Endothelial cell of umbilical vein (primary cell): ENCODE measurements at regions not wholly inside any gene's neighbourhood (a gene's known extent, or its start where the extent isn't known, plus 50 kb on each side); places are given as distances from the start of the nearest gene placed in this dataset.

Source experiments
- BruUV-seq: library from RNA; stranded (reverse); fragments of 400-500 nt; replicated peaks from 2 replicates; lab custom pipeline; 2021; lab: Mats Ljungman, UMichigan
- CTCF ChIA-PET: fragments of 300-600, 350-600 bp; sonication (Branson Sonifier 250); formaldehyde crosslinking; loops from one replicate; lab custom pipeline; 2021; ENCODE audit warnings: antibody characterized with exemption, inconsistent platforms; lab: Charles Lee
- POLR2A ChIA-PET: fragments of 300-600, 350-600 bp; sonication (Branson Sonifier 250); formaldehyde crosslinking; loops from one replicate; lab custom pipeline; 2021; ENCODE audit warnings: antibody characterized with exemption, inconsistent platforms; lab: Charles Lee
- DNase-seq: peaks from one replicate; pipeline ENCODE4 v3.0.0-alpha.2; 2011; ENCODE audit warnings: low read depth, low spot score
- FAIRE-seq: peaks from 2 replicates; lab custom pipeline; 2011; peaks lifted over from hg19 to GRCh38; lab: Jason Lieb, UNC
- H2AFZ ChIP-seq: 2 replicates; pipeline ENCODE4 v1.6.0; 2012; ENCODE audit warnings: low read depth, low read length, control low read depth, inconsistent platforms
- H3K27ac ChIP-seq: 2 replicates; pipeline ENCODE4 v1.5.1; 2011; ENCODE audit warnings: low read depth, mild to moderate bottlenecking, control low read depth, low read length, moderate library complexity; ENCODE audit not compliant: insufficient read depth
- H3K27me3 ChIP-seq, 2 experiments: 2 replicates each; pipeline versions ENCODE4 v1.6.0 to v1.6.1; 2011; ENCODE audit warnings: low read length in 2 of 2, mixed read lengths in 1 of 2; ENCODE audit not compliant: control insufficient read depth in 2 of 2, insufficient read depth in 2 of 2
- H3K36me3 ChIP-seq, 2 experiments: 2 replicates in 1 of 2; 3 replicates in 1 of 2; pipeline ENCODE4 v1.5.1; 2011; ENCODE audit warnings: low read length in 2 of 2, mild to moderate bottlenecking in 1 of 2, moderate library complexity in 1 of 2; ENCODE audit not compliant: control insufficient read depth in 2 of 2, insufficient read depth in 2 of 2; ENCODE audit errors: extremely low read depth in 1 of 2
- H3K4me1 ChIP-seq: 3 replicates; pipeline ENCODE4 v1.5.1; 2011; ENCODE audit warnings: mild to moderate bottlenecking, low read length; ENCODE audit not compliant: control insufficient read depth, insufficient read depth; ENCODE audit errors: extremely low read depth
- H3K4me2 ChIP-seq: 2 replicates; pipeline ENCODE4 v1.6.1; 2011; ENCODE audit warnings: low read length, control low read depth, mixed read lengths; ENCODE audit not compliant: insufficient read depth
- H3K4me3 ChIP-seq, 3 experiments: fragments of 200-600 bp in 1 of 3; sonication (generic), shearing (Covaris generic) in 1 of 3; replicated peaks in 1 of 3; 2 replicates each; pipeline ENCODE4 v1.5.1; 2011 to 2016; ENCODE audit warnings: control low read depth in 3 of 3, low read length in 3 of 3, mild to moderate bottlenecking in 2 of 3, inconsistent platforms in 1 of 3, low read depth in 1 of 3, moderate library complexity in 1 of 3; ENCODE audit not compliant: insufficient read depth in 1 of 3
- H3K79me2 ChIP-seq: 2 replicates; pipeline ENCODE4 v1.6.0; 2012; ENCODE audit warnings: low read length, inconsistent platforms; ENCODE audit not compliant: control insufficient read depth, insufficient read depth
- H3K9ac ChIP-seq: replicated peaks from 2 replicates; pipeline ENCODE3; 2011; ENCODE audit warnings: low read length, control low read depth; ENCODE audit not compliant: insufficient read depth; ENCODE audit errors: extremely low read depth
- H3K9me1 ChIP-seq: replicated peaks from 3 replicates; pipeline ENCODE4 v1.6.0; 2011; ENCODE audit warnings: mild to moderate bottlenecking, low read length; ENCODE audit not compliant: control insufficient read depth, insufficient read depth; ENCODE audit errors: extremely low read depth
- H3K9me3 ChIP-seq: replicated peaks from 2 replicates; pipeline ENCODE4 v1.5.1; 2012; ENCODE audit warnings: low read length, inconsistent platforms; ENCODE audit not compliant: control insufficient read depth, insufficient read depth
- H4K20me1 ChIP-seq: replicated peaks from 2 replicates; pipeline ENCODE3; 2011; ENCODE audit warnings: mild to moderate bottlenecking, low read length; ENCODE audit not compliant: control insufficient read depth, insufficient read depth; ENCODE audit errors: extremely low read depth
- CTCF ChIP-seq, 2 donors: IDR thresholded peaks; 1 replicate in 1 of 2; 2 replicates in 1 of 2; pipeline ENCODE4 v1.5.1; 2011; ENCODE audit warnings: low read length in 2 of 2, mild to moderate bottlenecking in 2 of 2, moderate library complexity in 2 of 2, control low read depth in 1 of 2, inconsistent platforms in 1 of 2, low read depth in 1 of 2; ENCODE audit not compliant: insufficient read depth in 1 of 2; ENCODE audit errors: extremely low read depth in 1 of 2
- EZH2 ChIP-seq: IDR thresholded peaks from 2 replicates; pipeline ENCODE4 v1.6.1; 2012; ENCODE audit warnings: borderline replicate concordance, low read depth, mild to moderate bottlenecking, moderate library complexity, low read length, inconsistent platforms; ENCODE audit not compliant: severe bottlenecking
- FOS ChIP-seq: IDR thresholded peaks from 2 replicates; pipeline ENCODE4 v1.6.1; 2011; ENCODE audit warnings: mild to moderate bottlenecking, low read length, moderate library complexity, borderline replicate concordance; ENCODE audit not compliant: insufficient read depth
- GATA2 ChIP-seq: IDR thresholded peaks from 2 replicates; pipeline ENCODE4 v1.7.0; 2011; ENCODE audit warnings: low read depth, mild to moderate bottlenecking, moderate library complexity, mixed read lengths, low read length; ENCODE audit not compliant: insufficient read length, insufficient read depth
- JUN ChIP-seq: IDR thresholded peaks from 2 replicates; pipeline ENCODE4 v1.6.1; 2011; ENCODE audit warnings: borderline replicate concordance, low read depth; ENCODE audit not compliant: insufficient read length, insufficient read depth
- MAX ChIP-seq: IDR thresholded peaks from 2 replicates; pipeline ENCODE4 v1.6.1; 2011; ENCODE audit not compliant: insufficient read depth, insufficient read length
- MYC ChIP-seq: IDR thresholded peaks from one replicate; pipeline ENCODE4 v1.6.1; 2011; ENCODE audit warnings: mild to moderate bottlenecking, low read depth, low read length
- POLR2A ChIP-seq: IDR thresholded peaks from 2 replicates; pipeline ENCODE4 v1.6.1; 2012; ENCODE audit warnings: low read depth, mild to moderate bottlenecking, control low read depth, low read length
- POLR2AphosphoS5 ChIP-seq: IDR thresholded peaks from 2 replicates; pipeline ENCODE4 v1.6.1; 2012; ENCODE audit warnings: low read depth, mild to moderate bottlenecking, control low read depth, low read length, moderate library complexity; ENCODE audit not compliant: insufficient read depth
- dilution Hi-C: fragments of 300-500 bp; cut with MboI; formaldehyde crosslinking; loops from one replicate; pipeline ENCODE4 v1.15.0; 2019; ENCODE audit warnings: low sequenced_read_pairs; ENCODE audit not compliant: extremely low pct_ligation_motif_present
- intact Hi-C: fragments of 100-400 bp; cut with micrococcal nuclease; formaldehyde crosslinking; loops from one replicate; pipeline ENCODE4 v1.10.0; 2022

GRCh38 chrX:95662200-95662599 lies 1022.4 kb upstream of the DIAPH2 start:
- TF ChIP-seq GATA2 (no peak), POLR2AphosphoS5 (no peak), CTCF (IDR thresholded peaks at IDR 0.05; ENCODE audit: extremely low read depth in 1 of 2, insufficient read depth in 1 of 2, low read depth in 1 of 2, low read length in 2 of 2) (no peak), FOS (no peak), MYC (no peak), MAX (no peak), JUN (no peak), POLR2A (no peak), EZH2 (no peak)
- Histone ChIP-seq H3K36me3 (no peaks in the 10 kb centered on the region), H3K79me2 (no peaks in the 10 kb centered on the region), H3K9me3 (no peaks in the 10 kb centered on the region), H3K4me2 (no peak overlapping the region), H3K27me3 (no peaks in the 10 kb centered on the region), H3K4me3 (no peak overlapping the region), H4K20me1 (no peaks in the 10 kb centered on the region), H3K9ac (no peak overlapping the region), H3K9me1 (no peaks in the 10 kb centered on the region), H3K4me1 (no peaks in the 10 kb centered on the region), H2AFZ (no peak overlapping the region), H3K27ac (no peak overlapping the region)
- FAIRE-seq = no peak
- ChIA-PET CTCF (no interaction called here), POLR2A (no interaction called here)
- intact Hi-C loops = no loop called here
- dilution Hi-C loops = no loop called here
- BruUV-seq = no TSS peak
- no peak for DNase-seq
